Large intestine (tissue), 3 donors: ENCODE measurements at regions not wholly inside any gene's neighbourhood (a gene's known extent, or its start where the extent isn't known, plus 50 kb on each side); places are given as distances from the start of the nearest gene placed in this dataset.

Source experiments
- DNase-seq, 2 donors: peaks; one replicate each; pipeline versions ENCODE4 v3.0.0 to v3.0.0-alpha.2; 2013
- H3K27ac ChIP-seq: one replicate; pipeline ENCODE4 v1.5.1; 2013; ENCODE audit warnings: low read length
- H3K27me3 ChIP-seq: 2 replicates; pipeline ENCODE4 v1.6.1; 2013; ENCODE audit warnings: low read length; ENCODE audit not compliant: control insufficient read depth, insufficient read depth
- H3K36me3 ChIP-seq: 2 replicates; pipeline ENCODE4 v1.6.1; 2013; ENCODE audit warnings: low read length; ENCODE audit not compliant: control insufficient read depth, insufficient read depth
- H3K4me1 ChIP-seq: one replicate; pipeline ENCODE4 v1.6.1; 2013; ENCODE audit warnings: low read length; ENCODE audit not compliant: control insufficient read depth, insufficient read depth
- H3K4me3 ChIP-seq: one replicate; pipeline ENCODE4 v1.5.1; 2013; ENCODE audit warnings: low read length
- H3K9me3 ChIP-seq: one replicate; pipeline ENCODE4 v1.6.1; 2013; ENCODE audit warnings: mild to moderate bottlenecking, low read depth, low read length, moderate library complexity; ENCODE audit not compliant: control insufficient read depth
- whole genome bisulfite sequencing: methylation state at CpG from one replicate; pipeline ENCODE4 v1.1.5; 2013; ENCODE audit warnings: low lambda C conversion rate; ENCODE audit not compliant: insufficient coverage; 5-methylcytosine and 5-hydroxymethylcytosine counted together

GRCh38 chr12:91810531-91811451 lies 334.9 kb downstream of the BTG1 start:
- no peaks in the 10 kb centered on the region for H3K4me1 ChIP-seq
- WGBS, result no CpG with 5 or more reads among the region's 3 CpGs
- H3K27me3 ChIP-seq, result no peaks in the 10 kb centered on the region

GRCh38 chr12:91810077-91810476 lies 335.6 kb downstream of the BTG1 start:
- Histone ChIP-seq H3K36me3 (no peaks in the 10 kb centered on the region), H3K9me3 (peaks cover 6% of the 10 kb centered on the region), H3K4me3 (no peak overlapping the region), H3K4me1 (no peaks in the 10 kb centered on the region), H3K27ac (no peak overlapping the region), H3K27me3 (no peaks in the 10 kb centered on the region)
- WGBS, result 100% methylated on average over 1 of the region's 1 CpG
- DNase-seq, result no peak

More at GRCh38 chr12:91810531-91811451, 334.9 kb downstream of the BTG1 start:
- Histone ChIP-seq H3K4me3 (no peak overlapping the region), H3K9me3 (peaks cover 6% of the 10 kb centered on the region), H3K27ac (no peak overlapping the region), H3K36me3 (no peaks in the 10 kb centered on the region)
- DNase-seq, result no peak

GRCh38 chr12:91805031-91805430 lies 340.6 kb downstream of the BTG1 start:
- no CpG with 5 or more reads among the region's 5 CpGs for WGBS

GRCh38 chr12:91804533-91804932 lies 341.1 kb downstream of the BTG1 start:
- H3K27ac ChIP-seq, result no peak overlapping the region
- H3K4me3 ChIP-seq, result no peak overlapping the region
- WGBS, result no CpG with 5 or more reads among the region's 1 CpG
- H3K27me3 ChIP-seq, result no peaks in the 10 kb centered on the region
- no peaks in the 10 kb centered on the region for H3K36me3 ChIP-seq
- H3K4me1 ChIP-seq, result no peaks in the 10 kb centered on the region
- no peak for DNase-seq
- H3K9me3 ChIP-seq, result peaks cover 4% of the 10 kb centered on the region

More at GRCh38 chr12:91805031-91805430, 340.6 kb downstream of the BTG1 start:
- no peaks in the 10 kb centered on the region for H3K27me3 ChIP-seq
- DNase-seq, result no peak
- no peak overlapping the region for H3K27ac ChIP-seq
- H3K4me1 ChIP-seq, result no peaks in the 10 kb centered on the region
- H3K9me3 ChIP-seq, result peaks cover 4% of the 10 kb centered on the region
- no peaks in the 10 kb centered on the region for H3K36me3 ChIP-seq
- H3K4me3 ChIP-seq, result no peak overlapping the region

GRCh38 chr12:91801048-91801447 lies 344.6 kb downstream of the BTG1 start:
- H3K36me3 ChIP-seq, result no peaks in the 10 kb centered on the region
- H3K4me3 ChIP-seq, result no peak overlapping the region
- H3K9me3 ChIP-seq, result no peaks in the 10 kb centered on the region
- no peaks in the 10 kb centered on the region for H3K4me1 ChIP-seq
- WGBS, result no CpG with 5 or more reads among the region's 1 CpG
- DNase-seq, result no peak
- H3K27ac ChIP-seq, result no peak overlapping the region
- no peaks in the 10 kb centered on the region for H3K27me3 ChIP-seq

GRCh38 chr12:91793676-91794075 lies 352.0 kb downstream of the BTG1 start:
- no peaks in the 10 kb centered on the region for H3K9me3 ChIP-seq
- H3K27ac ChIP-seq, result no peak overlapping the region
- no peaks in the 10 kb centered on the region for H3K4me1 ChIP-seq
- 100% methylated on average over 1 of the region's 2 CpGs for WGBS
- no peak for DNase-seq
- no peak overlapping the region for H3K4me3 ChIP-seq
- H3K36me3 ChIP-seq, result no peaks in the 10 kb centered on the region
- no peaks in the 10 kb centered on the region for H3K27me3 ChIP-seq

- no peak overlapping the region for H3K27ac ChIP-seq
- H3K4me1 ChIP-seq, result no peaks in the 10 kb centered on the region
- DNase-seq, result no peak
- H3K36me3 ChIP-seq, result no peaks in the 10 kb centered on the region
- H3K27me3 ChIP-seq, result no peaks in the 10 kb centered on the region
- H3K9me3 ChIP-seq, result no peaks in the 10 kb centered on the region
- H3K4me3 ChIP-seq, result no peak overlapping the region
- no CpG with 5 or more reads among the region's 1 CpG for WGBS
Measured at GRCh38 chr12:91792597-91792996, 353.0 kb downstream of the BTG1 start.

- peak in 1 of 2 donors; percentile 72 for DNase-seq
- WGBS, result no CpG with 5 or more reads among the region's 2 CpGs
- peak overlapping the region; percentile 53 for H3K27ac ChIP-seq
Measured at GRCh38 chr12:91786499-91787272, 359.0 kb downstream of the BTG1 start.

GRCh38 chr12:91785655-91786498 lies 359.8 kb downstream of the BTG1 start:
- WGBS, result 38% methylated on average over 1 of the region's 6 CpGs
- Histone ChIP-seq H3K9me3 (no peaks in the 10 kb centered on the region), H3K27me3 (no peaks in the 10 kb centered on the region), H3K4me1 (peaks cover 8% of the 10 kb centered on the region), H3K36me3 (no peaks in the 10 kb centered on the region), H3K4me3 (no peak overlapping the region), H3K27ac (peak overlapping the region; percentile 53)
- DNase-seq, result no peak

More at GRCh38 chr12:91786499-91787272, 359.0 kb downstream of the BTG1 start:
- Histone ChIP-seq H3K4me3 (no peak overlapping the region), H3K27me3 (no peaks in the 10 kb centered on the region), H3K9me3 (no peaks in the 10 kb centered on the region), H3K36me3 (no peaks in the 10 kb centered on the region), H3K4me1 (peaks cover 8% of the 10 kb centered on the region)

- Histone ChIP-seq H3K27me3 (no peaks in the 10 kb centered on the region), H3K9me3 (no peaks in the 10 kb centered on the region), H3K27ac (no peak overlapping the region), H3K4me1 (peaks cover 15% of the 10 kb centered on the region), H3K4me3 (no peak overlapping the region), H3K36me3 (no peaks in the 10 kb centered on the region)
- WGBS, result 75% methylated on average over 2 of the region's 2 CpGs
- no peak for DNase-seq
Measured at GRCh38 chr12:91781114-91781513, 364.5 kb downstream of the BTG1 start.
